NT2/D1 (cell line): ENCODE measurements at regions not wholly inside any gene's neighbourhood (a gene's known extent, or its start where the extent isn't known, plus 50 kb on each side); places are given as distances from the start of the nearest gene placed in this dataset.

Source experiments
- SUZ12 ChIP-seq: IDR thresholded peaks from 2 replicates; pipeline ENCODE4 v1.6.1; 2011; ENCODE audit not compliant: insufficient read length, insufficient read depth; ENCODE audit errors: extremely low read depth
- YY1 ChIP-seq: IDR thresholded peaks from 2 replicates; pipeline ENCODE4 v1.6.1; 2011; ENCODE audit not compliant: insufficient read length, insufficient read depth
- ZNF274 ChIP-seq: IDR thresholded peaks from 2 replicates; pipeline ENCODE4 v1.6.1; 2011; ENCODE audit warnings: mild to moderate bottlenecking, low read depth, low read length

GRCh38 chr9:19513671-19514275 is 105.0 kb downstream of the ACER2 start:
- no peak for TF ChIP-seq ZNF274
- TF ChIP-seq SUZ12 = no peak
- no peak for TF ChIP-seq YY1
